ENCODE measurements at regions not wholly inside any gene's neighbourhood (a gene's known extent, or its start where the extent isn't known, plus 50 kb on each side); places are given as distances from the start of the nearest gene placed in this dataset.

DNA sequence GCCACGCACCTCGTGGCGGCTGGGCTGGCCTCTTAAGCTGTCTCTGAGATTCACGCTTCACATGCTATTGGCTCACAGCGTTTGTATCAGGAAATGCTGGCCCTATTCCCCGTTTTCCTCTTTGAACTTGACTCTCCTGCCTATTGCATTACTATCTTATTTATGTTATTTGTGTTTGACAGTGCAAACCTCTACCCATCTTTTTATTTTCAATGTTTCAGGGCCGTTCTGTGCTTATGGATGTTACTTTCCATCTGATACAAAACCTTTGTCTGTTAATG, 149.9 kb upstream of the TWIST2 start:
- H3K4me1 ChIP-seq: no peaks in the 10 kb centered on the region
- no peak for DNase-seq
- H3K36me3 ChIP-seq: no peaks in the 10 kb centered on the region
- H3K27ac ChIP-seq: no peak overlapping the region
- H3K9me3 ChIP-seq (replicated peaks): no peaks in the 10 kb centered on the region
- no peak overlapping the region for H3K4me3 ChIP-seq
- H3K27me3 ChIP-seq: peaks cover 13% of the 10 kb centered on the region; the same call in 1 of the 2 replicates

DNA sequence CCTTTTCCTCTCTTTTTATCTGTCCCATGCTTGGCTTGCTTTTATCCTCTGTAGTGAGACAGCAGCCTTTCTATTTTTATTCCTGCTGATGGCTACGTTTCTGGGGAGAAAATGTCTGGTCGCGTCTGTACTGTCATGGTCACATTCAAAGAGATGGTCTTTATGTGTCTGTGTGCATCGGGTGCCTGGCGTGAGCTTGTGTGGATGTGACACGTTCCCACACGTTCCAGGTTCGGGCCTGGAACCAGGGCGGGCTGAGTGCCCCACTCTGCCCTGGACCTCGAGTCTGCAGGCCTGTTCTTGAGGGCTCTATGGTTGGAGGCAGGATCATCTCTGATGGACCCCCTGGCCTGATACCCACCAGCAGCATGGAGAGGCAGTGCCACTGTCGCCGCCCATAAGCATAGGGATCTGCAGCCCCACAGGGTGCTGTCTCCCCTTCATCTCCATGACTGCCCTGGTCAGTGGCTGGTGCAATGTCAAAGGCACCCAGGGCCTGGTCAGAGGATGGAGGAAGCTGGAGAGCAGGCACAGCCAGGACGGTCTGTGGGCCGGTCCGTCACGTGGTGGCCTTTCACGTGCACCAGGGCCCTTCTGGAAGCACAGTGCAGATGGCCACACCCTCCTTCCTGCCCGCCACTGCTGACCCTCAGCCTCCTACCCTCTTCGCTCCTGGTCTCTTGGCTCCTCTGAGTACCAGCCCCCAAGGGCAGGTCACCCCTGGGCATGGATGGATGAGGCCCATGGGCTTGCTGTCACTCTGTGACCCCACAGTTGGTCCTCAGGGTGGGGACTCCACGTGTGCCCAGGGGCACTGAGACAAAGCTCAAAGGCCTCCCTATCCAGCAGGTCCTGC, 149.2 kb upstream of the TWIST2 start:
- DNase-seq: no peak
- H3K4me3 ChIP-seq: no peak overlapping the region
- no peak overlapping the region for H3K27ac ChIP-seq
- no peaks in the 10 kb centered on the region for H3K4me1 ChIP-seq
- H3K27me3 ChIP-seq: peaks cover 13% of the 10 kb centered on the region; the same call in 1 of the 2 replicates
- no peaks in the 10 kb centered on the region for H3K9me3 ChIP-seq (replicated peaks)
- H3K36me3 ChIP-seq: no peaks in the 10 kb centered on the region

DNA sequence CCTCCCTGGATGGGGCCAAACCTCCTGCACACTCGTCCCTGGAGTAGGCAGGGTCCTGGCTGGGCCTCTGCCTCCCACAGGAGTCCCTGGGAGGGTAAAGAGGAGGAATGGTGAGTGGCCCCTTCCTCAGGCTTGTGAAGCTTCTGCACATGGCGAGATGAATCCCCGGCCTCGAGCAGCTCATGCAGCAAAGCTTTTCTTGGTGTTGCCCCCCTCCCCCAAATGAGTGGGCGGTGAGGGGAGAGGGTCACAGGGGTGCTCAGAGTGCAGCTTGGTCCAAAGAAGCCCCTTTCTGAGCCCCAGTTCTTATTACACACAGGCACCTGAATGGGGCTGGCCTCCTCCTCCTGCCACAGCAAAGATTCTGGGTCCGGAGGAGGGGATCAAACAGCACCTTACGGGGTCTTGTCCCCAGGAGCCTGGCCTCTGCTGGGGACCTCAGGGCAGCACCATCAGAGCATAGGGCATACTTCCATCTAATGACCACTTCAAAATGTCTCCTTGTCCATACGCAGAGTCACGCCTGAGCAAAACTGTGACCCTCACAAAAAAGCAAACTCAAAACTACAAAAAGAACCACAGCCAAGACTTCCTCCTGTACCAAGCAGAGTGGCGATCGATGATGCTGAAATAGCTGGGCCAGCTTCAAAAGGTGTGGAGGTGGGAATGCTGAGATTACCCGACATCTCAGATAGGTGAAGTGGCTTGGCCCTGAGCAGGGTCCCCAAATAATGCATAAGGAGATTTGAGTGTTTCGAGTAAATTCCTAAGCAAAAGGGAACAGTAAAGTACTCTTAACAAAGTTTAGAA, 148.4 kb upstream of the TWIST2 start:
- no peak for DNase-seq
- no peak overlapping the region for H3K27ac ChIP-seq
- no peaks in the 10 kb centered on the region for H3K36me3 ChIP-seq
- peaks cover 13% of the 10 kb centered on the region; the same call in 1 of the 2 replicates for H3K27me3 ChIP-seq
- H3K4me3 ChIP-seq: no peak overlapping the region
- H3K4me1 ChIP-seq: no peaks in the 10 kb centered on the region
- H3K9me3 ChIP-seq (replicated peaks): no peaks in the 10 kb centered on the region

DNA sequence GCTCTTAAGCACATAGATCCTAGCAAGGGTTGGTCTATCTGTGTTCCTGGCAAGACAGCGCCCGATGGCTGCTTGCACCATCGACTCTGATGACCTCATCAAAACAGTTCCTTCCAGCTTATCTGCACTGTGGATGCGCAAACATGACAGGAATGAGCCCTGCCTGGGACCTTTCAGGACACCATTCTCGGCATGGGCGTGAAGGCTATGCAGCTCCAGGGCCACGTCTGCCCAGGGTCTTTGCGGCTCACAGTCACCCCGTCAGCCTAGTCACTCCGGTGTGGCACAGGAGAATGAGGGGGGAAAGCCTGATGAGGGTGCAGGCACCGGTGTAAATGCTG, 147.8 kb upstream of the TWIST2 start:
- no peaks in the 10 kb centered on the region for H3K4me1 ChIP-seq
- no peak overlapping the region for H3K4me3 ChIP-seq
- no peak for DNase-seq
- no peaks in the 10 kb centered on the region for H3K36me3 ChIP-seq
- H3K27ac ChIP-seq: no peak overlapping the region
- H3K9me3 ChIP-seq (replicated peaks): no peaks in the 10 kb centered on the region
- peaks cover 13% of the 10 kb centered on the region; the same call in 1 of the 2 replicates for H3K27me3 ChIP-seq

DNA sequence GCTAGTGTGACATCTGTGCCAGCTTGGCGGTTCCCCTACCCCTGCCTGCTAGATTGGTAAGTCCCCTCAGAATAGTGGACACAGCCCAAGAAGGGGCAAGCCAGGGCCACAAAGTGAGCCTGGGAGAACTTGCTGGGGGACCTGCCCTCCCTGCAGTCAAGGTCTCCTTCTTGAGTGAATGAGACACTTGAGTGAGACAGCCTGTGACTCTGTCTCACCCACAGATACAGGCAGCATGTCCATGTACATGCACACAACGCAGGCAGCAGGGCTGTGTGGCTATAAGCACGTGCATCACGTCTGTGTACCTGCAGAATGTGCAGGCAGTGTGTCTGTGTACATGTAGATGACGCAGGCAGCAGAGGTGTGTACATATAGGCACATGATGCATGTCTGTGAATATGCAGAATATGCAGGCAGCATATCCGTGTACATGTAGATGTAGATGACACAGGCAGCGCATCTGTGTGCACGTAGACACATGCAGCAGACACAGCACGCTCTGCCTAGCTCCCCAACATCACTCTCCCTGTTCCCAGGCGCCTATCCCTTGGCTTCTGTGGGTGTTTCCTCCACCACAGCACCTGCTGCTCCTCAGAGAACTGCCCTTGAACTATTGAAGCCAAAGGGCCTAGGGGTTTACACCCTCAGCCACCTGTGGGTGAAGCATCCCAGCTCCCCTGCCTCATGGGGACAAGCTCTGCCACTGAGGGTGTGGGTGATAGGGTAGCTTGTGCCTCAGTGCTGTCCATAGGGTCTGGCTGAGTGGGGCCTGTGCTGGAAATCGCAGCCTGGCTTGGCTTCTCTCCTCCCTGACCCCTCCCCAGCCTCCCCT, 147.2 kb upstream of the TWIST2 start:
- Histone ChIP-seq H3K27ac (no peak overlapping the region), H3K4me1 (no peaks in the 10 kb centered on the region), H3K4me3 (no peak overlapping the region), H3K27me3 (peaks cover 13% of the 10 kb centered on the region; the same call in 1 of the 2 replicates), H3K36me3 (no peaks in the 10 kb centered on the region), H3K9me3 (replicated peaks) (no peaks in the 10 kb centered on the region)
- no peak for DNase-seq

- Histone ChIP-seq H3K27ac (no peak overlapping the region), H3K27me3 (peaks cover 13% of the 10 kb centered on the region; the same call in 1 of the 2 replicates), H3K36me3 (no peaks in the 10 kb centered on the region), H3K4me3 (no peak overlapping the region), H3K9me3 (replicated peaks) (no peaks in the 10 kb centered on the region), H3K4me1 (no peaks in the 10 kb centered on the region)
- DNase-seq: no peak
These were observed 146.3 kb upstream of the TWIST2 start for GRCh38 chr2:238701341-238702206.

DNA sequence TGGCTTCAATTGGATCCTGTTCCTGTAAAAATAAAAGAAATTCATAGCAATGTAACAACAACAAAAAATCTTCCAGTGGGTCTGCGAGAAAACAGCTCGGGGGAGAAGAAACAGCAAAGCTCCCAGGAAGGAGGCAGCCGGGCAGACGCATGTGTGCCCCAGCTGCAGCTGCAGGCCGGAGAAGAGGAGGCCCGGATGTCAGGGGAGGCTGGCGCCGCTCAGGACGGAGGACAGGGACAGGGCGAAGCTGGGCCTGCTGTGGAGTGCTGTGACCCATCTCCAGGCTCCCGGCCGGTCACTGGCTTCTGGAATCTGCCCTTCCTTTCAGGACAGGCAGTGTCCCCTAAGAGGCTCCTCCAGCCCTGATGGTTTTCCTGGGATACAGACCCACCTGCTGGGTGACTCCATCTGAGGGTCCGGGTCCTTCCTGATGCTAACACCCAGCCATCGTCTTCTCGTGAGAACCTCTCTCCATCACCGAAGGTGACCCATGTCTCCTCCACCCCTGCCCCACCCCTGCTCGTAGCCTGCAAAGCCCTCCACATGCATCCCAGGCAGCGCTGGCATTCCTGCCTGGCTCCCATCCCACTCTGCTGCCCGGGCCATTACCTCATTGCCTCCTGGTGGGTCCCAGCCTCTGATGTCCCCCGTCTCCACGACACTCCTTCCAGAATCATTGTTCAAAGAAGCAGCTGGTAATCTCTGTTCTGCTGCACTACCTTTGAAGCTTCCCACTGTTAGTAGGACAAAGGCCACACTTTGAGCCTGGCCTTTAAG, 145.4 kb upstream of the TWIST2 start:
- Histone ChIP-seq H3K27ac (no peak overlapping the region), H3K4me1 (no peaks in the 10 kb centered on the region), H3K36me3 (no peaks in the 10 kb centered on the region), H3K4me3 (no peak overlapping the region), H3K27me3 (peaks cover 8% of the 10 kb centered on the region; the same call in 1 of the 2 replicates), H3K9me3 (replicated peaks) (no peaks in the 10 kb centered on the region)
- no peak for DNase-seq

- Histone ChIP-seq H3K9me3 (replicated peaks) (no peaks in the 10 kb centered on the region), H3K27me3 (peaks cover 6% of the 10 kb centered on the region; the same call in 1 of the 2 replicates), H3K36me3 (no peaks in the 10 kb centered on the region), H3K27ac (no peak overlapping the region), H3K4me3 (no peak overlapping the region), H3K4me1 (no peaks in the 10 kb centered on the region)
- no peak for DNase-seq
These were observed 144.9 kb upstream of the TWIST2 start for GRCh38 chr2:238703053-238703415.

DNA sequence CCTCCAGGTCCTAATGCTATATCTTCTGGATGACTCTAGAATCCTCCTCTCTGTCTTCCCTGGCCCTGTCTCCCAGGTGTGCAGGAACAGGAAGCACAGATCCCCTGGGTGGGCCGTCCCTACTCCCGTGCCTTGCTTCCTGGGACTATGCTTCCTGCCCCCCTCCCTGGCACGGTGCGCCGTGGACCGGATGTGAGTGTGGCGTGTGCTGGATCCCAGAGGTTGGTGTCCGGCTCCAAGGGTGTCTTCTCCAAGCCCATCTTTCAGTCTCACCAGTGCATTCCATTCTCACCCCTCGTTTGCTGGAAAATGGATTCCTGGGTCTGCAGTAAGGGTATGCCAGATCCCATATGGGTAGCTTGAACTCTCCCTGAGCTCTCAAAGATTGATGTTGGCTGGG, 144.4 kb upstream of the TWIST2 start:
- Histone ChIP-seq H3K27ac (no peak overlapping the region), H3K36me3 (no peaks in the 10 kb centered on the region), H3K4me1 (no peaks in the 10 kb centered on the region), H3K9me3 (replicated peaks) (no peaks in the 10 kb centered on the region), H3K4me3 (no peak overlapping the region), H3K27me3 (peaks cover 2% of the 10 kb centered on the region; the same call in 1 of the 2 replicates)
- no peak for DNase-seq

DNA sequence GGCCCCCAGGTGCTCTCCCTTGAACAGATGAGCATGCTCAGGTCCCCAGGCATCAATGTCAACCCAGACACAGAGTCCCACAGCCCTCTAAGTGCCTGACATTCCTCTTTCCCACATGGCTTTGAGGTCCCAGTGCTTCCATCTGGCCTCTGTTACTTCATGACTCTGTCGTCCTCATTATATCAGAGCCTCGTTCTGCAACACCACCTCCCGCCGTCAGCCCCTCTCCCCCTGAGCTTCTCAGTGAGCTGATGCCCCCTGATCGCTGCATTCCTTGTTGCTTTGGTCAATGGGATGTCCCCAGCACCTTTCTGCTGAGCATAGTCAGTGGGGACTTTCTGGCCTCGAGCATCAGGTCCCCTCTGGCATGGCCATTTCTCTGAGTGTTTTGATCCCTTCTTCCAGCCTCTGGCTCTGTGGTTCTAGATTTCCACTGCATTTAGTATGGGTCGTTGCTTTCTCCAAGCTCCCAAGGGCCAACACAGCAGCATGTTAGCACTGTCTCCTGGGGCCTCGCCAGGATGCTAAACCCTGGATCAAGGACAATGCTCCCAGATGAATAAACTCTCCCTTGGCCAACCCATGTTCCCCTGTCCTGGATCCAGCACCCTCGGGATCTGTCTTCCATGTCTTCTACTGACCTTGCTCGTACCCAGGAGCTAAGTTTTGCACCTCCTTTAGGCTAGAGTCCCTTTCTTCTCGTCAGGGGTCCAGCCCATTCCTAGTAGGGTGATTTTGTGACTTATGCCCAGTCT, 143.2 kb upstream of the TWIST2 start:
- no peak overlapping the region for H3K4me3 ChIP-seq
- no peak for DNase-seq
- no peaks in the 10 kb centered on the region for H3K36me3 ChIP-seq
- no peaks in the 10 kb centered on the region for H3K9me3 ChIP-seq (replicated peaks)
- no peaks in the 10 kb centered on the region for H3K4me1 ChIP-seq
- H3K27ac ChIP-seq: no peak overlapping the region
- H3K27me3 ChIP-seq: peaks cover 4% of the 10 kb centered on the region; the same call in 1 of the 2 replicates

GRCh38 chr2:238706163-238706562, 141.7 kb upstream of the TWIST2 start:
- DNase-seq: no peak

DNA sequence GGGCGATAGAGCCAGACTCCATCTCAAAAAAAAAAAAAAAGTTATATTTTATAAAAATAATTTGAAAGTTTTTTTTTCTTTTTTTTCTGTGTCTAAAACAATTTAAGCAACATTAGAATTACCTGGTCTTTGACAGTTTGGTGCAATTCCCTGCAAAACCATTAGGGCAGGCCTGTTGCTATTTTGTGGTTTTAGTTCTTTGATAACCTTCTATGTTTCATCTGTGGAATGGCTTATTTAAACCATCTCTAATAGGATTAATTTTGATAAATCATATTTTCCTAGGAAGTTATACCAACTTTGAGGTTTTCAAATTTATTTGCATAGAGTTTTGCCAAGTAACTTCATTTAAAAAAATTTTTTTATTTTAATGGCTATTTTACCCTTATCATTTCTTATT, 141.2 kb upstream of the TWIST2 start:
- Histone ChIP-seq H3K27ac (no peak overlapping the region), H3K36me3 (no peaks in the 10 kb centered on the region)
- DNase-seq: no peak

More at GRCh38 chr2:238706163-238706562, 141.7 kb upstream of the TWIST2 start:
- H3K27ac ChIP-seq: no peak overlapping the region
- H3K27me3 ChIP-seq: peaks cover 4% of the 10 kb centered on the region; the same call in 1 of the 2 replicates
- no peak overlapping the region for H3K4me3 ChIP-seq
- H3K36me3 ChIP-seq: no peaks in the 10 kb centered on the region
- H3K4me1 ChIP-seq: no peaks in the 10 kb centered on the region
- no peaks in the 10 kb centered on the region for H3K9me3 ChIP-seq (replicated peaks)

More for the DNA sequence above, 141.2 kb upstream of the TWIST2 start:
- no peak overlapping the region for H3K4me3 ChIP-seq
- peaks cover 4% of the 10 kb centered on the region; the same call in 1 of the 2 replicates for H3K27me3 ChIP-seq
- H3K4me1 ChIP-seq: no peaks in the 10 kb centered on the region
- H3K9me3 ChIP-seq (replicated peaks): no peaks in the 10 kb centered on the region
